ENCODE measurements at regions not wholly inside any gene's neighbourhood (a gene's known extent, or its start where the extent isn't known, plus 50 kb on each side); places are given as distances from the start of the nearest gene placed in this dataset.

- TF ChIP-seq CTCF (IDR thresholded peaks at IDR 0.05 in 2 of 3, conservative IDR thresholded peaks at IDR 0.05 in 1 of 3; ENCODE audit: borderline replicate concordance in 1 of 3, insufficient read depth in 1 of 3, low read depth in 2 of 3, low read length in 2 of 3): no peak
- TF ChIP-seq POLR2A (IDR thresholded peaks at IDR 0.05; ENCODE audit: borderline replicate concordance, extremely low read depth, insufficient read depth, insufficient read length): no peak
- TF ChIP-seq EGR1 (IDR thresholded peaks at IDR 0.05; ENCODE audit: low read depth): no peak
- no peak for TF ChIP-seq SIN3A (IDR thresholded peaks at IDR 0.05; ENCODE audit: low read depth)
- no peak for TF ChIP-seq MAX (IDR thresholded peaks at IDR 0.05)
- TF ChIP-seq ATF3 (IDR thresholded peaks at IDR 0.05): no peak
- no peak for TF ChIP-seq YY1 (IDR thresholded peaks at IDR 0.05; ENCODE audit: extremely low read depth, insufficient replicate concordance, low read depth, low read length)
- TF ChIP-seq POLR2AphosphoS5 (IDR thresholded peaks at IDR 0.05; ENCODE audit: low read depth, low read length): no peak
- no peak for TF ChIP-seq REST (IDR thresholded peaks at IDR 0.05; ENCODE audit: low read depth)
- no peak for TF ChIP-seq ZNF274 (IDR thresholded peaks at IDR 0.05; ENCODE audit: low read depth, low read length)
Observed at GRCh38 chr9:82883436-82883835, 179.5 kb downstream of the RASEF start.
